Body of pancreas (tissue), 4 donors: ENCODE measurements at regions not wholly inside any gene's neighbourhood (a gene's known extent, or its start where the extent isn't known, plus 50 kb on each side); places are given as distances from the start of the nearest gene placed in this dataset.

ENCODE experiments used
- ATAC-seq: fragments of 150-250 bp; one replicate; pipeline ENCODE4 v1.9.1; 2016
- DNase-seq, 4 donors: peaks; one replicate each; pipeline ENCODE4 v3.0.0-alpha.2; 2019
- H3K27ac ChIP-seq, 4 donors: fragments of 200-600 bp; sonication (generic); 1 replicate in 3 of 4; 2 replicates in 1 of 4; pipeline versions ENCODE4 v1.5.1 to v1.6.1; 2016 to 2019; ENCODE audit warnings: mild to moderate bottlenecking in 1 of 4, mixed read lengths in 1 of 4, moderate library complexity in 1 of 4
- H3K27me3 ChIP-seq, 2 donors: fragments of 200-600 bp; sonication (generic); one replicate each; pipeline ENCODE4 v1.6.0; 2016; ENCODE audit warnings: mild to moderate bottlenecking in 1 of 2
- H3K36me3 ChIP-seq, 2 donors: fragments of 200-600 bp; sonication (generic); replicated peaks in 1 of 2; 2 replicates each; pipeline ENCODE4 v1.5.1; 2016; ENCODE audit warnings: low read depth in 2 of 2; ENCODE audit not compliant: insufficient read depth in 1 of 2
- H3K4me1 ChIP-seq: fragments of 200-600 bp; sonication (generic); one replicate; pipeline ENCODE4 v1.6.0; 2016
- H3K4me3 ChIP-seq, 2 donors: fragments of 200-600 bp; sonication (generic); 1 replicate in 1 of 2; 2 replicates in 1 of 2; pipeline ENCODE4 v1.5.1; 2016 to 2019
- H3K9me3 ChIP-seq, 3 donors: fragments of 200-600 bp; sonication (generic); 1 replicate in 2 of 3; 2 replicates in 1 of 3; pipeline ENCODE4 v1.5.1; 2016
- POLR2A ChIP-seq, 3 donors: fragments of 450-650 bp; IDR thresholded peaks; one replicate each; pipeline ENCODE4 v1.6.1; 2016; ENCODE audit warnings: antibody characterized with exemption in 3 of 3, mild to moderate bottlenecking in 2 of 3
- WGBS, 2 donors: methylation state at CpG; one replicate each; pipeline ENCODE4 v1.1.5; 2017; 5-methylcytosine and 5-hydroxymethylcytosine counted together
- intact Hi-C: fragments of 100-400 bp; cut with DNase I; formaldehyde crosslinking; loops from one replicate; pipeline ENCODE4 v1.15.1; 2023
- TF ChIP-seq, protein P1 (sequence below), 7 experiments: fragments of 450-650 bp in 4 of 7; fragments of 200-600 bp in 3 of 7; sonication (generic) in 3 of 7; IDR thresholded peaks; one replicate each; pipeline ENCODE4 v1.5.1; 2016 to 2019; ENCODE audit warnings: antibody characterized with exemption in 7 of 7

DNA sequence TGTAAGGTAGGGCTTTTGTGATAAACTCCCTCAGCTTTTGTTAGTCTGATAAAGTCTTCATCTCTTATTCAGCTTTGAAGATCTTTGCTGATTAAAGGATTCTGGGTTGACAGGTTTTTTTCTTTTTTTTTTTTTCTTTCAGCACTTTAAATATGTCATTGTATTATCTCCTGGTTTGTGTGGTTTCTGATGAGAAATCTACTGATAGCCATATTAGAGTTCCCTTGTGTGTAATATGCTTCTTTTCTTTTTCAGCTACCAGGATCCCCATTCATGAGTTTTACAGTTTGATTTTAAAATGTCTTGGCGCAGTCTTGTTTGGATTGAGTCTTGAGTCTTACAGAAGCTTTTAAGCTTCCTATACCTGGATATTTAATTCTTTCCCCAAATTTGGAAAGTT lies 504.5 kb downstream of the TLL1 start:
- Histone ChIP-seq H3K27ac (no peak overlapping the region), H3K9me3 (peaks cover 0 to 19% (median 0%) of the 10 kb centered on the region in 3 donors), H3K27me3 (no peaks in the 10 kb centered on the region), H3K36me3 (no peaks in the 10 kb centered on the region), H3K4me1 (no peaks in the 10 kb centered on the region), H3K4me3 (no peak overlapping the region)
- 32 to 90% methylated on average over 1 of the region's 1 CpG for WGBS, 2 donors
- intact Hi-C loops: no loop called here
- no peak for ATAC-seq
- no peak for DNase-seq
- no peak for TF ChIP-seq POLR2A (IDR thresholded peaks at IDR 0.05)
- TF ChIP-seq, protein P1, sequence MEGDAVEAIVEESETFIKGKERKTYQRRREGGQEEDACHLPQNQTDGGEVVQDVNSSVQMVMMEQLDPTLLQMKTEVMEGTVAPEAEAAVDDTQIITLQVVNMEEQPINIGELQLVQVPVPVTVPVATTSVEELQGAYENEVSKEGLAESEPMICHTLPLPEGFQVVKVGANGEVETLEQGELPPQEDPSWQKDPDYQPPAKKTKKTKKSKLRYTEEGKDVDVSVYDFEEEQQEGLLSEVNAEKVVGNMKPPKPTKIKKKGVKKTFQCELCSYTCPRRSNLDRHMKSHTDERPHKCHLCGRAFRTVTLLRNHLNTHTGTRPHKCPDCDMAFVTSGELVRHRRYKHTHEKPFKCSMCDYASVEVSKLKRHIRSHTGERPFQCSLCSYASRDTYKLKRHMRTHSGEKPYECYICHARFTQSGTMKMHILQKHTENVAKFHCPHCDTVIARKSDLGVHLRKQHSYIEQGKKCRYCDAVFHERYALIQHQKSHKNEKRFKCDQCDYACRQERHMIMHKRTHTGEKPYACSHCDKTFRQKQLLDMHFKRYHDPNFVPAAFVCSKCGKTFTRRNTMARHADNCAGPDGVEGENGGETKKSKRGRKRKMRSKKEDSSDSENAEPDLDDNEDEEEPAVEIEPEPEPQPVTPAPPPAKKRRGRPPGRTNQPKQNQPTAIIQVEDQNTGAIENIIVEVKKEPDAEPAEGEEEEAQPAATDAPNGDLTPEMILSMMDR (IDR thresholded peaks at IDR 0.05): no peak

DNA sequence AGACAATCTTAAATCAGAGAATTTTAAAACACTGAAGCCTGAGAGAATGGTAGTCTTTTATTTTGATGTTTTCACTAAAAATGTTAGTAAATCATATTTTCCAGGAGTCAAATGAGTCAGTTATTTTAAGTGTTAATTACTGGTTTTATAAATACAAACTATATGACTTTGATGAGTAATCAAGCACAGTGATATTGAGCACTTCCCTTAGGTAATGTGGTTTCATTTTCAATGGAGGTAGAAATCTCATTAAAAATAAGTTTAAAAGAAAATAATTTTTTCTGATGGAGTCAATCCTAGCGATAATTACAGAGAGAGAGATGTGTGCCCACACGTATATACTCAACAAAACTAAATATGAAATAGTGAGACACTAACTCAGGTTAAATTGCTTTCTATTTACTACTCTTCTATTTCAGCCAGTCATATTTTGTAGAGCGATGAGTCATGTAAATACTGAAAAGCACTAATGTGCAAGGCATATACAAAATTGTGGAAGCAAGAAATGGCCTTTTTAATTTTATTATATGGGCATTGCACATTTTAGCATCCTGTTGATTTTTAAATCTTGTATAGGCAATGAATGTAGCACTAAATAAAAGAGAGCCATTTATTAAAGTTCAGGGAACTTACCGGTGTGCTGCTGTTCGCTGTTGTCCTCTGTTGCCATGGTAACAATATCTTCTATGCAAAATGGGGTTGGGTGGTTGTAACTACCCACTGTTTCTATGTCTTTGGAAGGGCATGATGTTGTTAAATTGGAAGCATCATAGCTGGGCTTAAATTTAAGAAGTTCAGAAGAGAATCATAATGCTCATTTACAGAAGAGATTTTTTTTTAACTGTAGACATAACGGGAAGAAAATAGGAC lies 513.7 kb downstream of the TLL1 start:
- intact Hi-C loops: no loop called here
- TF ChIP-seq POLR2A (IDR thresholded peaks at IDR 0.05): no peak
- TF ChIP-seq, protein P1 (IDR thresholded peaks at IDR 0.05): no peak
- DNase-seq: no peak
- no peak for ATAC-seq
- no peaks in the 10 kb centered on the region for H3K4me1 ChIP-seq
- H3K27ac ChIP-seq: no peak overlapping the region
- H3K36me3 ChIP-seq: no peaks in the 10 kb centered on the region
- no peaks in the 10 kb centered on the region for H3K27me3 ChIP-seq
- no peaks in the 10 kb centered on the region for H3K9me3 ChIP-seq
- no peak overlapping the region for H3K4me3 ChIP-seq
- 63 to 67% methylated on average over 6 of the region's 6 CpGs for WGBS, 2 donors

DNA sequence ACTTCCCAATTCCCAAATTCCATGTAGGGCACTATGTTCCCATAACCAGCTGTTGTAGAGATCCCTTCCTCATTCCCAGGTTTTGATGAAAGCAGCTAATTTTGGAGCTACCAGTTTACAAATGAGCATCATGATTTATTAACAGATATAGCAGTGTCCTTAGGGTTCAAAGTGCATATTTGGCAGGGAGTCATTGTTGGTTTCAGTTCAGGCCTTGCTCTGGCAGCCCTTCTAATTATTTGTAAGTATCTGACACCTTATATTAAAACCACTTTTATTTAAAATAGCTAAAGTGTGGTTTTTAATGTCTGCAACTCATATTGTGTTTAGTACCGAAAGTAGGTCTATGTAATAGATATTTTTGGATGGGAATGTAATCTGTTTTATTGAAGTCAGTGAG lies 518.5 kb downstream of the TLL1 start:
- no peaks in the 10 kb centered on the region for H3K4me1 ChIP-seq
- intact Hi-C loops: no loop called here

DNA sequence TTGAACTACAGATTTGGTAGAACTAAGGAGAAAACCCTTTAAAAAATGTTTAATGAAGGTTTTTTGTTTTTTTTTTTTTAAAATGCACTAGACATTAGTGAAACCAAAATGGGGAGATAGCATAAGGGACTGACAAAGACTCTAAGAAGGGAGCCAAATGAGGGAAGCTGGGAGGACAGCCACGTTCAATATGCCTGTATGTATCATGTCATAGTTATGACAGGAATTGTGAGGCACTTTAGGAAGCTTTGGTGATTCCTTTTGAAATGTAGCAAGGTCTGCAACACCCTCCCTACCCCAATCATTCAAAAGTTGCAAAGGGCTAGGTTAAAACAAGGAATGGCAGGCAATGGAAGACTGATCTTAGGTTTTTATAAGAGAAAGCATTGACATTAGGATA lies 526.0 kb downstream of the TLL1 start:
- H3K27me3 ChIP-seq: no peaks in the 10 kb centered on the region
- H3K36me3 ChIP-seq: no peaks in the 10 kb centered on the region
- H3K27ac ChIP-seq: no peak overlapping the region
- no peaks in the 10 kb centered on the region for H3K9me3 ChIP-seq
- TF ChIP-seq, protein P1 (IDR thresholded peaks at IDR 0.05): no peak
- TF ChIP-seq POLR2A (IDR thresholded peaks at IDR 0.05): no peak
- 54 to 59% methylated on average over 1 of the region's 1 CpG for WGBS, 2 donors
- no peak overlapping the region for H3K4me3 ChIP-seq
- H3K4me1 ChIP-seq: no peaks in the 10 kb centered on the region
- ATAC-seq (no peak), DNase-seq (no peak)
- intact Hi-C loops: no loop called here

More for the DNA sequence above, 518.5 kb downstream of the TLL1 start:
- no peaks in the 10 kb centered on the region for H3K27me3 ChIP-seq
- WGBS, 2 donors: 54 to 79% methylated on average over 1 of the region's 1 CpG
- ATAC-seq (no peak), DNase-seq (no peak)
- no peaks in the 10 kb centered on the region for H3K36me3 ChIP-seq
- TF ChIP-seq, protein P1 (IDR thresholded peaks at IDR 0.05): no peak
- TF ChIP-seq POLR2A (IDR thresholded peaks at IDR 0.05): no peak
- H3K27ac ChIP-seq: no peak overlapping the region
- H3K9me3 ChIP-seq: no peaks in the 10 kb centered on the region
- H3K4me3 ChIP-seq: no peak overlapping the region
